Erythroblast (primary cell): ENCODE measurements at regions not wholly inside any gene's neighbourhood (a gene's known extent, or its start where the extent isn't known, plus 50 kb on each side); places are given as distances from the start of the nearest gene placed in this dataset.

Experiments used
- DNase-seq, 2 experiments: peaks; one replicate each; lab custom pipeline; 2025; lab: John Stamatoyannopoulos, UW
- GATA1 ChIP-seq: IDR thresholded peaks from 2 replicates; pipeline ENCODE4 v1.6.1; 2011; ENCODE audit warnings: low read depth, mild to moderate bottlenecking, control low read depth, low read length, moderate library complexity
- POLR2A ChIP-seq: IDR thresholded peaks from 2 replicates; pipeline ENCODE4 v1.6.1; 2011; ENCODE audit warnings: mild to moderate bottlenecking, low read length

DNA sequence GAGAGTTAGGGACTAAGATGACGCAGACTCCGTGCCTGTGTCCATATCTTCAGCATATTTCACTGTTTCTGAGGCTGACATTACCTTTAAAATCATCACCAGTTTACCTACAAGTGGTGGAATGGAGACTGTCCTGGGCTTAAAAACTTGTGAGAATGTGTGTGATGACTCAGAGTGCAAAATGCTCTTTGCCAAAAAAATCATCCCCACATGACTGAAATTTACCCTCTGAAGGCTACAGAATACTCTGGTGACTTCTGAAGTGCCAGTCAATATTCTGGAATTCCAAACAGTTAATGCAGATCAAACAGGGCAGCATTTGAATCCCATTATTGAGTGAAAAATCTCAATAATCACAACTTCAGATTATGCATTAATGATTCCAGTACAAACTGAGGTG lies 901.4 kb downstream of the EFNB2 start:
- TF ChIP-seq GATA1: no peak
- TF ChIP-seq POLR2A: no peak
- DNase-seq: no peak

DNA sequence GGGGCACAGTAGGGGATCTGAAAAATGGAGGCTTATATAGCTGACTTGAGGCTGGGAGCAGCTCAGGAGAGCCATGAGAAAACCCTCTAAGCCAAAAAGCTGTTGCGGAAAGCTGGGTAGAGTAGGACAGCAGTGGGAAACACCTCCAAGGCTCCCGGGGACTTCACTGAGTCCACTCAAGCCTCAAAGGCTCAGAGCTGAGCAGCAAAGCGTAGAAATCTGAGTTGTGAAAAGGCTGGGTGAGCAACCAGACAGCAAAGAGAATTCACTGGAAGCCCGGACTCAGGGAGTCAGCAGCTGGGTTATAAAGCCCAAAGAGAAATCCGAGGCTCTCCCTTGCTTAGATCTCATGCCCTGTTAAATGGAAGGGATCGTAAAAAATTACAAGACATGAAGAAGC lies 905.0 kb downstream of the EFNB2 start:
- no peak for DNase-seq
- TF ChIP-seq POLR2A (no peak), GATA1 (no peak)

GRCh38 chr13:105627270-105627669 lies 908.2 kb downstream of the EFNB2 start:
- TF ChIP-seq POLR2A (no peak), GATA1 (no peak)

GRCh38 chr13:105625691-105626090 lies 909.8 kb downstream of the EFNB2 start:
- DNase-seq: no peak
- TF ChIP-seq GATA1 (no peak), POLR2A (no peak)

More at GRCh38 chr13:105627270-105627669, 908.2 kb downstream of the EFNB2 start:
- no peak for DNase-seq

DNA sequence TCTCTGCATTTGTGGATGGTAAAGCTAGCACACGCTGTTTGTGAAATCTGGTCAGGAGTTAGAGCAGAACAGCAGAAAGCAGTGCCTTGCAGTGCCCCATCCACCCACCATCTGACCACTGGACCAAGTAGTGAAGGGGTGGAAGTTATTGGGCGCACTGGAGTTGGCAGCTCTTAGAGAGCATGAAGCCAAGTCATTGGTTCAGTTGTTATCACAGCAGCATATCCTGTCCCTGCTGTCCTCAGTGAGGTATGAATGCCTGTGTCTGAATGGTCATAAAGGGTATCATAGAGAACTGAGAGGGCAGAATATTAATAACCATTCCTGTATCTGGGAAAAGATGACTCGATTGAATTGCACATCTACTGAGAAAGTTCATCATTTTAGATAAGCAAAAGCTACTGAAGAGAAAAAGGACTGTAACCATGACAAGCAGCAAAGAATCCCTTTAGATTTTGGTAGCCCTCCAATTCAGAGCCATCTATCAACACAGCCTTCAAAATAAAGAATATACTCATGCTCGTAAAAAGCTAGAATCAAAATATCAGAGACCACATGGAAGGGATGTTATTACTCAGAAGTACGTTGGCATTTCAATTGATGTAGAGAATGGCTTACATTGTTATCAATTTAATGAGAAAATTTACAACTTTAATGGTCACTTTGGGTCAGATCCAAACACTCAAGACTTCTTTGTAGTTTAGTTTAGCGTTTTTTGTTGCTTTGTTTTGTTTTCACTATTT lies 919.0 kb downstream of the EFNB2 start:
- no peak for DNase-seq
- no peak for TF ChIP-seq POLR2A
- TF ChIP-seq GATA1: no peak

DNA sequence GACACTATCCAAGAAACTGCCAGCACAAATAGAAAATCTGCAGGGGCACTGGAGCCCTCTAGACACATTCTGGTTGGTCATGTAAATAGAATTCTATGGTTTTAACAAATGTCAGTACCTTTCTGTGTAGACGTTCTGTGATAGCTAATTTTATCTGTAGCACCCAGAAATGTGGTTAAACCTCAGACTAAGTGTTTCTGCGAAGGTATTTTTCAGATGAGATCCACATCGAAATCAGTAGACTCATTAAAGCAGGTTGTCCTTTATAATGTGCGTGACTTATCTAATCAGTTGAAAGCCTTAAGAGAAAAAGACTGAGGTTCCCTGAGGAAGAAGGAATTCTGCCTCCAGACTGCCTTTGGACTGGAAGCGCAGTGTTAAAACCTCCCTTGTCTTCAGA lies 922.9 kb downstream of the EFNB2 start:
- no peak for DNase-seq
- TF ChIP-seq GATA1 (no peak), POLR2A (no peak)

DNA sequence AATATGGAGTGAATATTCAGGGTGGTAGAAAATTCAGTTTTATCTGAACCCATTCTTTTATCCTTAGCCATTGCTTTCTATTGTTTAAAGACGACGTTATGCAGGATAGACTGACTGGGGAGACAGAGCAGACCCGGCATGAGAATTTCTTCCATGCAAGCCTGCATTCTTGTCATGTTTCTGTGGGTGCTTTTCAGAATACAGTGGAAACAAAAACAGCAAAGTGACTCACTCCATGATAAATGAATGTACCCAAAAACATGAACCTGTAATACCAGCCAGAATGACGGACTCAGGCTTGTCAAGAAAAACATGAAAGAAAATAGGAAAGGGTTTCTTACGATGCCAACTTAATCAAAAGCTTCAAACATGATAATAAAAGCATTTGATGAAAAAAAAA lies 924.0 kb downstream of the EFNB2 start:
- TF ChIP-seq POLR2A (no peak), GATA1 (no peak)
- no peak for DNase-seq

- TF ChIP-seq POLR2A (no peak), GATA1 (no peak)
- DNase-seq: no peak
Observed at GRCh38 chr13:105608104-105608503, 927.4 kb downstream of the EFNB2 start.

- TF ChIP-seq GATA1: no peak
- no peak for TF ChIP-seq POLR2A
- no peak for DNase-seq
Observed at GRCh38 chr13:105607426-105607825, 928.0 kb downstream of the EFNB2 start.

DNA sequence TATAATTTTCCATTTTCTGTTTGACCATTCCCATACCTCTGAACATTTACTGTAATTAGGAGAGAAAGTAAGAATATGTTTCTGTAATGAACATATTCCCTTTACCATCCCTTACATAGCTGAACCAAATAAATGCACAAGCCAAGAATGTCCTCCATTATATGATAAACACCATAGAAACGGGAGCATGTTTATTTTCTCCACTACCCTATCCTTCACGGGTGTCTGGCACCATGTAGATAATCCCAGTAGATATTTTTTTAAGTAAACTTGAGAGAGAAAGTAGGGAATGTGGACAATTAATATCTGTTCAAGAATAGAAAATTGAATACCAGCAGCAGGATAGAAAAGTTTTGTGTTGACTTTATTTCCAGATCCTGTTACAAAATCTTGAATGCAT lies 928.4 kb downstream of the EFNB2 start:
- no peak for DNase-seq
- TF ChIP-seq POLR2A (no peak), GATA1 (no peak)

DNA sequence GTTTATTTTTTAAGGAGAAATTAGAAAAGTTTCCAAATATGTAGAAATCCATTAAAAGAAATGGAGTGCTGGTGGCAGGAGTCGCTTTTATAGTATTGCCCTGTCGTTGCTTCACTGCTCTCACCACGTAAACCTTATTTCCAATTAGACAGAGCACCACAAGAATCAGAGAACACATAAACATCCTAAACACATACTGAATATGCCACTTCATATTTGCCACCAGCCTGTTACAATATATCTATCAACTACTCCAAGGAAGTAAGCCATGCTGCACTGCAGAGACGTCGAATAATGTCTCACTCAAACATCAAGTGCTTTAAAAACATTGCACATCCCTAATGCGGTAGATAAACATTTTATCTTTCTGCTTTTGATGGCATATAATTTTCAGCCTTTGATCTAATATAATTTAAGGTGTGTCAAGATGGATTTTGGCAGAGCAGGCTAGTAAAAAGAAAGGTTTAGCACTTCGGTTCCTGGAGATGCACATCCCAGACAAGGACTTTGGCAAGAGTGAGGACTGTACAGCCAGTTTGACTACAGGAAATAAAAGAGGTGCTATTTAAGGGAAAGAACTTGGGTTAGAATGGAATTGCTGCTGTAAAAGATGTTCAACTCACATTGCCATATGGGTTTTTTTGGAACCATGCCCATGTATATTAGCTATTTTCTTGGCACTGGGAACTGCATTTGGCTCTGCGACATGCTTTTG lies 932.3 kb downstream of the EFNB2 start:
- TF ChIP-seq GATA1 (no peak), POLR2A (no peak)
- DNase-seq: no peak

- DNase-seq: no peak
- TF ChIP-seq POLR2A (no peak), GATA1 (no peak)
Observed at GRCh38 chr13:105599477-105600037, 935.9 kb downstream of the EFNB2 start.

- DNase-seq: no peak
- TF ChIP-seq POLR2A: no peak
Observed at GRCh38 chr13:105598529-105598928, 936.9 kb downstream of the EFNB2 start.

GRCh38 chr13:105597573-105597972 lies 937.9 kb downstream of the EFNB2 start:
- DNase-seq: no peak
- TF ChIP-seq GATA1: no peak
- TF ChIP-seq POLR2A: no peak
